GM23338 (cell line): ENCODE measurements at regions not wholly inside any gene's neighbourhood (a gene's known extent, or its start where the extent isn't known, plus 50 kb on each side); places are given as distances from the start of the nearest gene placed in this dataset.

ENCODE experiments used
- ATAC-seq: fragments of 200-7000 bp; cut with Tn5 transposase; 3 replicates; pipeline ENCODE4 v1.9.1; 2020
- DNase-seq: peaks from one replicate; pipeline ENCODE4 v3.0.0-alpha.2; 2015; ENCODE audit warnings: low spot score
- H2AFZ ChIP-seq: fragments of 200-600 bp; sonication (generic); 2 replicates; pipeline ENCODE4 v1.8.0; 2016; ENCODE audit warnings: antibody characterized with exemption, mild to moderate bottlenecking, moderate library complexity
- H3F3A ChIP-seq: fragments of 200-600 bp; sonication (generic); replicated peaks from 2 replicates; pipeline ENCODE4 v1.8.0; 2017; ENCODE audit warnings: antibody characterized with exemption, mixed run types, low read depth
- H3K27ac ChIP-seq: fragments of 200-600 bp; sonication (generic); 2 replicates; pipeline ENCODE4 v1.6.1; 2016; ENCODE audit warnings: low read depth
- H3K27me3 ChIP-seq: fragments of 200-600 bp; sonication (generic); 2 replicates; pipeline ENCODE4 v1.8.0; 2016; ENCODE audit warnings: mild to moderate bottlenecking, mixed run types, moderate library complexity; ENCODE audit not compliant: insufficient read depth
- H3K36me3 ChIP-seq: fragments of 200-600 bp; sonication (generic); 2 replicates; pipeline ENCODE4 v1.8.0; 2016; ENCODE audit warnings: mild to moderate bottlenecking; ENCODE audit not compliant: insufficient read depth
- H3K4me1 ChIP-seq: fragments of 200-600 bp; sonication (generic); 2 replicates; pipeline ENCODE4 v1.8.0; 2016; ENCODE audit warnings: mild to moderate bottlenecking, moderate library complexity; ENCODE audit not compliant: insufficient read depth
- H3K4me2 ChIP-seq: fragments of 200-600 bp; sonication (generic); 2 replicates; pipeline ENCODE4 v1.7.1; 2017; ENCODE audit warnings: mixed run types
- H3K4me3 ChIP-seq: fragments of 200-600 bp; sonication (generic); 2 replicates; pipeline ENCODE4 v1.6.1; 2016; ENCODE audit warnings: mixed run types
- H3K79me2 ChIP-seq: fragments of 200-600 bp; sonication (generic); replicated peaks from 2 replicates; pipeline ENCODE4 v1.8.0; 2017; ENCODE audit warnings: mild to moderate bottlenecking; ENCODE audit not compliant: insufficient read depth
- H3K9me2 ChIP-seq: fragments of 200-600 bp; sonication (generic); 2 replicates; pipeline ENCODE4 v1.8.0; 2017; ENCODE audit not compliant: insufficient read depth
- H4K20me1 ChIP-seq: fragments of 200-600 bp; sonication (generic); replicated peaks from 2 replicates; pipeline ENCODE4 v1.8.0; 2017; ENCODE audit warnings: mild to moderate bottlenecking; ENCODE audit not compliant: insufficient read depth
- H3K27ac Mint-ChIP-seq: 2 replicates; pipeline ENCODE4 v1.8.0; 2020; ENCODE audit warnings: inconsistent platforms, mild to moderate bottlenecking, moderate library complexity, mixed read lengths
- H3K27me3 Mint-ChIP-seq: 3 replicates; pipeline ENCODE4 v1.8.0; 2022; ENCODE audit warnings: low read depth, mild to moderate bottlenecking, moderate library complexity, mixed read lengths, inconsistent platforms; ENCODE audit not compliant: insufficient read depth, poor library complexity
- H3K36me3 Mint-ChIP-seq: 3 replicates; pipeline ENCODE4 v1.8.0; 2021; ENCODE audit warnings: low read depth, mild to moderate bottlenecking, inconsistent platforms, moderate library complexity, mixed read lengths
- H3K4me1 Mint-ChIP-seq: 3 replicates; pipeline ENCODE4 v1.8.0; 2020; ENCODE audit warnings: mild to moderate bottlenecking, inconsistent platforms, mixed read lengths
- H3K4me3 Mint-ChIP-seq: 3 replicates; pipeline ENCODE4 v1.8.0; 2021; ENCODE audit warnings: moderate library complexity, mild to moderate bottlenecking, inconsistent platforms, mixed read lengths
- H3K9me3 Mint-ChIP-seq: 3 replicates; pipeline ENCODE4 v1.8.0; 2020; ENCODE audit warnings: moderate library complexity, mild to moderate bottlenecking, inconsistent platforms, mixed read lengths
- CREB1 ChIP-seq: fragments of 250-450 bp; sonication (Bioruptor Pico); IDR thresholded peaks from 2 replicates; pipeline ENCODE4 v1.5.0; 2020; ENCODE audit warnings: low read depth, mild to moderate bottlenecking, moderate library complexity
- ZNF331 ChIP-seq: fragments of 250-450 bp; sonication (Bioruptor Pico); IDR thresholded peaks from 2 replicates; pipeline ENCODE4 v1.5.0; 2020; ENCODE audit warnings: low read depth, mild to moderate bottlenecking, moderate library complexity
- ZNF462 ChIP-seq: fragments of 250-450 bp; sonication (Bioruptor Pico); IDR thresholded peaks from 2 replicates; pipeline ENCODE4 v1.5.0; 2020; ENCODE audit warnings: mild to moderate bottlenecking, moderate library complexity
- TF ChIP-seq, protein P1 (sequence below), 2 experiments: fragments of 200-600 bp in 1 of 2; sonication (generic) in 1 of 2; conservative IDR thresholded peaks; 2 replicates each; pipeline versions ENCODE4 v1.5.1 to v1.6.1; 2016 to 2017; ENCODE audit warnings: antibody characterized with exemption in 2 of 2, low read depth in 2 of 2, mild to moderate bottlenecking in 2 of 2, moderate library complexity in 1 of 2

GRCh38 chr13:109387471-109387870 is 398.9 kb downstream of the IRS2 start (continued):
- TF ChIP-seq, protein P1, sequence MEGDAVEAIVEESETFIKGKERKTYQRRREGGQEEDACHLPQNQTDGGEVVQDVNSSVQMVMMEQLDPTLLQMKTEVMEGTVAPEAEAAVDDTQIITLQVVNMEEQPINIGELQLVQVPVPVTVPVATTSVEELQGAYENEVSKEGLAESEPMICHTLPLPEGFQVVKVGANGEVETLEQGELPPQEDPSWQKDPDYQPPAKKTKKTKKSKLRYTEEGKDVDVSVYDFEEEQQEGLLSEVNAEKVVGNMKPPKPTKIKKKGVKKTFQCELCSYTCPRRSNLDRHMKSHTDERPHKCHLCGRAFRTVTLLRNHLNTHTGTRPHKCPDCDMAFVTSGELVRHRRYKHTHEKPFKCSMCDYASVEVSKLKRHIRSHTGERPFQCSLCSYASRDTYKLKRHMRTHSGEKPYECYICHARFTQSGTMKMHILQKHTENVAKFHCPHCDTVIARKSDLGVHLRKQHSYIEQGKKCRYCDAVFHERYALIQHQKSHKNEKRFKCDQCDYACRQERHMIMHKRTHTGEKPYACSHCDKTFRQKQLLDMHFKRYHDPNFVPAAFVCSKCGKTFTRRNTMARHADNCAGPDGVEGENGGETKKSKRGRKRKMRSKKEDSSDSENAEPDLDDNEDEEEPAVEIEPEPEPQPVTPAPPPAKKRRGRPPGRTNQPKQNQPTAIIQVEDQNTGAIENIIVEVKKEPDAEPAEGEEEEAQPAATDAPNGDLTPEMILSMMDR (conservative IDR thresholded peaks at IDR 0.05; ENCODE audit: low read depth in 2 of 2), result no peak
- TF ChIP-seq CREB1 (CRISPR knock-in tag) (no peak), ZNF462 (CRISPR knock-in tag) (no peak), ZNF331 (CRISPR knock-in tag) (no peak)

DNA sequence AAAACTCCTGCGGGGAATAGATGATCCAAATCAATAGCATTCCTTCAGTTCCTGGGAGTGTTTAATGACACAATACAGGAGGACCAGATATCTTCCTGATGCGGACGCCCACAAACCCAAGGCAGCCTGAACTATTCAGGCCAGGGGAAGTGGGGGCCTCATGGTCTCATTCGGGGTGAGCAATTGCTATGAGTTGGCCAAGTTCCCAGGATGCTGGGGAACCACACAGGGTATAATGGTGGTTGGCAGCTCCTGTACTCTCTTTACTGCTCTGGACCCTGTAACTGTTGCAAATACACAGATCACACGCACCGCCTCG is 401.2 kb downstream of the IRS2 start:
- Mint-ChIP-seq H3K9me3 (no peaks in the 10 kb centered on the region), H3K4me3 (no peak overlapping the region), H3K36me3 (no peaks in the 10 kb centered on the region), H3K27ac (no peak overlapping the region), H3K27me3 (no peaks in the 10 kb centered on the region), H3K4me1 (no peaks in the 10 kb centered on the region; the same call in 2 of the 3 replicates)
- Histone ChIP-seq H3K4me1 (no peaks in the 10 kb centered on the region; the same call in 1 of the 2 replicates), H3K27ac (no peak overlapping the region), H3K4me3 (no peak overlapping the region), H3F3A (no peaks in the 10 kb centered on the region), H3K79me2 (no peaks in the 10 kb centered on the region), H3K36me3 (no peaks in the 10 kb centered on the region), H3K9me2 (no peaks in the 10 kb centered on the region), H4K20me1 (no peaks in the 10 kb centered on the region), H3K4me2 (no peak overlapping the region), H2AFZ (no peak overlapping the region), H3K27me3 (no peaks in the 10 kb centered on the region)
- TF ChIP-seq, protein P1 (conservative IDR thresholded peaks at IDR 0.05; ENCODE audit: low read depth in 2 of 2), result no peak
- DNase-seq (no peak), ATAC-seq (no peak)
